GM19468 (cell line): ENCODE measurements at regions not wholly inside any gene's neighbourhood (a gene's known extent, or its start where the extent isn't known, plus 50 kb on each side); places are given as distances from the start of the nearest gene placed in this dataset.
"Not testable (repeated sequence)": the region's sequence is repeated elsewhere in the genome, so short reads cannot be mapped to it uniquely, and the experiment has no call there.

Experiments used
- ATAC-seq: cut with Tn5 transposase; IDR thresholded peaks from one replicate; pipeline ENCODE4 v1.9.1; 2021; ENCODE audit warnings: mild to moderate bottlenecking, moderate library complexity, moderate number of reproducible peaks; ENCODE audit not compliant: unreplicated experiment; ENCODE audit errors: extremely low read depth

- ATAC-seq: no peak
These were observed 57.7 kb downstream of the RAD51AP2 start for GRCh38 chr2:17460371-17461086.

- ATAC-seq: no peak
These were observed 62.9 kb downstream of the RAD51AP2 start for GRCh38 chr2:17455343-17455742.

GRCh38 chr2:17446191-17446590 lies 72.0 kb downstream of the RAD51AP2 start:
- ATAC-seq: not testable (repeated sequence)

- no peak for ATAC-seq
These were observed 72.5 kb downstream of the RAD51AP2 start for GRCh38 chr2:17445744-17446143.

- ATAC-seq: no peak
These were observed 75.9 kb downstream of the RAD51AP2 start for GRCh38 chr2:17442334-17442733.

- ATAC-seq: no peak
These were observed 76.5 kb downstream of the RAD51AP2 start for GRCh38 chr2:17441790-17442189.

- no peak for ATAC-seq
These were observed 77.0 kb downstream of the RAD51AP2 start for GRCh38 chr2:17441055-17441771.

GRCh38 chr2:17430326-17430725 lies 87.9 kb downstream of the RAD51AP2 start:
- no peak for ATAC-seq

GRCh38 chr2:17429130-17429529 lies 89.1 kb downstream of the RAD51AP2 start:
- ATAC-seq: no peak

- ATAC-seq: no peak
These were observed 90.8 kb downstream of the RAD51AP2 start for GRCh38 chr2:17427401-17427800.

- ATAC-seq: no peak
These were observed 91.5 kb downstream of the RAD51AP2 start for GRCh38 chr2:17426743-17427142.

- no peak for ATAC-seq
These were observed 96.2 kb downstream of the RAD51AP2 start for GRCh38 chr2:17422061-17422460.

- ATAC-seq: no peak
These were observed 101.3 kb downstream of the RAD51AP2 start for GRCh38 chr2:17416884-17417391.

GRCh38 chr2:17413036-17413435 lies 105.2 kb downstream of the RAD51AP2 start:
- no peak for ATAC-seq

GRCh38 chr2:17401096-17401495 lies 117.1 kb downstream of the RAD51AP2 start:
- no peak for ATAC-seq

GRCh38 chr2:17398770-17399169 lies 119.5 kb downstream of the RAD51AP2 start:
- ATAC-seq: no peak

GRCh38 chr2:17388798-17389197 lies 129.4 kb downstream of the RAD51AP2 start:
- no peak for ATAC-seq

- no peak for ATAC-seq
These were observed 130.6 kb downstream of the RAD51AP2 start for GRCh38 chr2:17387591-17387990.

- ATAC-seq: no peak
These were observed 131.5 kb downstream of the RAD51AP2 start for GRCh38 chr2:17386771-17387170.

- no peak for ATAC-seq
These were observed 138.2 kb downstream of the RAD51AP2 start for GRCh38 chr2:17380003-17380402.

GRCh38 chr2:17375262-17375661 lies 143.0 kb downstream of the RAD51AP2 start:
- ATAC-seq: no peak

GRCh38 chr2:17373741-17374140 lies 144.5 kb downstream of the RAD51AP2 start:
- no peak for ATAC-seq
